Osteocyte (in vitro differentiated cells): ENCODE measurements at regions not wholly inside any gene's neighbourhood (a gene's known extent, or its start where the extent isn't known, plus 50 kb on each side); places are given as distances from the start of the nearest gene placed in this dataset.
"Not testable (repeated sequence)": the region's sequence is repeated elsewhere in the genome, so short reads cannot be mapped to it uniquely, and the experiment has no call there.

ENCODE experiments used
- DNase-seq: peaks from one replicate; pipeline ENCODE4 v3.0.0; 2021; ENCODE audit warnings: mixed read lengths; ENCODE audit not compliant: unreplicated experiment; ENCODE audit errors: extremely low spot score
- H3K27ac Mint-ChIP-seq: one replicate; pipeline ENCODE4 v1.8.0; 2021; ENCODE audit warnings: mild to moderate bottlenecking, mixed read lengths; ENCODE audit not compliant: unreplicated experiment
- H3K27me3 Mint-ChIP-seq: one replicate; pipeline ENCODE4 v1.8.0; 2021; ENCODE audit warnings: mixed read lengths; ENCODE audit not compliant: unreplicated experiment
- H3K36me3 Mint-ChIP-seq: one replicate; pipeline ENCODE4 v1.8.0; 2021; ENCODE audit warnings: mixed read lengths; ENCODE audit not compliant: unreplicated experiment
- H3K4me1 Mint-ChIP-seq: one replicate; pipeline ENCODE4 v1.8.0; 2021; ENCODE audit warnings: mixed read lengths; ENCODE audit not compliant: unreplicated experiment
- H3K4me3 Mint-ChIP-seq: one replicate; pipeline ENCODE4 v1.8.0; 2021; ENCODE audit warnings: mild to moderate bottlenecking, moderate library complexity, mixed read lengths; ENCODE audit not compliant: unreplicated experiment
- H3K9me3 Mint-ChIP-seq: one replicate; pipeline ENCODE4 v1.8.0; 2021; ENCODE audit warnings: mixed read lengths; ENCODE audit not compliant: unreplicated experiment
- TF ChIP-seq, protein P1 (sequence below): fragments of 200-600 bp; sonication (generic); IDR thresholded peaks from 2 replicates; pipeline ENCODE4 v1.5.0; 2021; ENCODE audit warnings: antibody characterized with exemption, mild to moderate bottlenecking, moderate library complexity

DNA sequence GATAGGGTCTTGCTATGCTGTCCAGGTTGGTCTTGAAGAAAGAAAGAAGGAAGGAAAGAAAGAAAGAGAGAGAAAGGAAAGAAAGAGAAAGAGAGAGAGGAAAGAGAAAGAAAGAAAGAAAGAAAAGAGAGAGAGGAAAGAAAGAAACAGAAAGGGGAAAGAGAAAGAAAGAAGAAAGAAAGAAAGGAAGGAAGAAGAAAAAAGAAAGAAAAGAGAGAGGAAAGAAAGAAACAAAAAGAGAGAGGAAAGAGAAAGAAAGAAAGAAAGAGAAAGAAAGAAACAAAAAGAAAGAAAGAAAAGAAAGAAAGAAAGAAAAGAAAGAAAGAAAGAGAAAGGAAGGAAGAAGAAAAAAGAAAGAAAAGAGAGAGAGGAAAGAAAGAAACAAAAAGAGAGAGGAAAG, 95.8 kb upstream of the SHOX start:
- Mint-ChIP-seq H3K4me1 (no peaks in the 10 kb centered on the region), H3K4me3 (no peak overlapping the region), H3K27ac (no peak overlapping the region), H3K9me3 (no peaks in the 10 kb centered on the region), H3K36me3 (no peaks in the 10 kb centered on the region), H3K27me3 (no peaks in the 10 kb centered on the region)
- DNase-seq: no peak
- TF ChIP-seq, protein P1, sequence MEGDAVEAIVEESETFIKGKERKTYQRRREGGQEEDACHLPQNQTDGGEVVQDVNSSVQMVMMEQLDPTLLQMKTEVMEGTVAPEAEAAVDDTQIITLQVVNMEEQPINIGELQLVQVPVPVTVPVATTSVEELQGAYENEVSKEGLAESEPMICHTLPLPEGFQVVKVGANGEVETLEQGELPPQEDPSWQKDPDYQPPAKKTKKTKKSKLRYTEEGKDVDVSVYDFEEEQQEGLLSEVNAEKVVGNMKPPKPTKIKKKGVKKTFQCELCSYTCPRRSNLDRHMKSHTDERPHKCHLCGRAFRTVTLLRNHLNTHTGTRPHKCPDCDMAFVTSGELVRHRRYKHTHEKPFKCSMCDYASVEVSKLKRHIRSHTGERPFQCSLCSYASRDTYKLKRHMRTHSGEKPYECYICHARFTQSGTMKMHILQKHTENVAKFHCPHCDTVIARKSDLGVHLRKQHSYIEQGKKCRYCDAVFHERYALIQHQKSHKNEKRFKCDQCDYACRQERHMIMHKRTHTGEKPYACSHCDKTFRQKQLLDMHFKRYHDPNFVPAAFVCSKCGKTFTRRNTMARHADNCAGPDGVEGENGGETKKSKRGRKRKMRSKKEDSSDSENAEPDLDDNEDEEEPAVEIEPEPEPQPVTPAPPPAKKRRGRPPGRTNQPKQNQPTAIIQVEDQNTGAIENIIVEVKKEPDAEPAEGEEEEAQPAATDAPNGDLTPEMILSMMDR: no peak

DNA sequence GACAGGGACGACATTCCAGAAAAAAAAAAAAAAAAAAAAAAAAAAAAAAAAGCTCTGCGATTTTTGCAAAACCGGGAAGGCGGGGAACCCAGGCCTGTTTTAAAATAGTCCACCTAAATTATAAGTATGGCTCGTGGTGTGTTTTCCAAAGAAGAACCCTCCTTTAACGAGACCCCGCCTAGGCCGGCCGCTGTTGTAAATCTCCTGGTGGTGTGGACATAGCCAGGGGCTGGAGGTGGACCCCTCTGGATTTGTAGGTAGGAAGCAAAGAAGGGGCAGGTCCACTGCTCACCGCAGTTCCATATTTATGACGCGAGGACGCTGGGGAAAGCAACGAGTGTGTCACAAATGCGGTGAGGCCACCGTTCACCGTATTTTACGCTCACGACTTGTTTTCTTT, 94.0 kb upstream of the SHOX start:
- Mint-ChIP-seq H3K36me3 (no peaks in the 10 kb centered on the region), H3K27me3 (no peaks in the 10 kb centered on the region), H3K4me1 (no peaks in the 10 kb centered on the region), H3K9me3 (peaks cover 2% of the 10 kb centered on the region), H3K4me3 (no peak overlapping the region), H3K27ac (no peak overlapping the region)
- no peak for DNase-seq
- TF ChIP-seq, protein P1: no peak

DNA sequence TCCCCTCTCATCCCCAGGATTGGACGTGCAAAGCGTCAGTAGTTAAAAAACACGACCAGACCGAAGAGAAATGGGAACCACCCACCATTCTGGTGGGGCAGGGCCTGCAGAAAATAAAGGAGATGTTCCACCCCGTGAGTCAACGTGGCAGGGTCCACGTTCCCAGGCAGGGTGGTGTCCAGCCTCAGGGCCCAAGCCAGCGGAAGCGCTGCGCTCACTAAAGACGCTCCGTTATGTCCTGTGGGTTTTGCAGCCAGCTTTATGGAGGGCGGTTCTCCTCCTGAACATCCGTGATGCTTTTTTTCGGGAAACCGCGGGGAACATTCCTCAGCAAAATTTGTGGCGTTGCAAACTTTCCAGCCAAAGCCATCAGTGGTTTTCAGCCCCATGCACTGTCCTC, 93.4 kb upstream of the SHOX start:
- peaks cover 5% of the 10 kb centered on the region for H3K9me3 Mint-ChIP-seq
- H3K4me3 Mint-ChIP-seq: no peak overlapping the region
- no peaks in the 10 kb centered on the region for H3K4me1 Mint-ChIP-seq
- no peaks in the 10 kb centered on the region for H3K27me3 Mint-ChIP-seq
- H3K27ac Mint-ChIP-seq: no peak overlapping the region
- TF ChIP-seq, protein P1: no peak
- no peak for DNase-seq
- no peaks in the 10 kb centered on the region for H3K36me3 Mint-ChIP-seq

DNA sequence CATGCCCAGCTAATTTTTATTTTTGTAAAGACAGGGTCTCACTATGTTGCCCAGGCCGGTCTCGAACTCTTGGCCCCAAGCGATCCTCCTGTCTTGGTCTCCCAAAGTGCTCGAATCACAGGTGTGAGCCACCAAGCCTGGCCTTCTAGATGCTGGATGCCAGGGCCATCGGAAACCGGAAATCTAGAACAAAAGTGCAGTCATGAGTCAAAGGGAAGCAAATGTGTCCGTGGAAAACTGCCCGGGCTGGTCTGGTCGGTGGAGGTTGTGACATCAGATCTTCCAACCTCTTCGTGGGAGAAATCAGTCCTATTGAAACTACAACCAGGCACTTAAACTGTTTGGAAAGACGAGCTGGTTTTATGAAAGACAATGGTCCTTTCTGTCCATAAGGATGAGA, 92.3 kb upstream of the SHOX start:
- TF ChIP-seq, protein P1: no peak
- H3K27ac Mint-ChIP-seq: no peak overlapping the region
- no peaks in the 10 kb centered on the region for H3K4me1 Mint-ChIP-seq
- peaks cover 5% of the 10 kb centered on the region for H3K9me3 Mint-ChIP-seq
- DNase-seq: peak; percentile 71
- H3K4me3 Mint-ChIP-seq: no peak overlapping the region
- no peaks in the 10 kb centered on the region for H3K27me3 Mint-ChIP-seq
- H3K36me3 Mint-ChIP-seq: no peaks in the 10 kb centered on the region

DNA sequence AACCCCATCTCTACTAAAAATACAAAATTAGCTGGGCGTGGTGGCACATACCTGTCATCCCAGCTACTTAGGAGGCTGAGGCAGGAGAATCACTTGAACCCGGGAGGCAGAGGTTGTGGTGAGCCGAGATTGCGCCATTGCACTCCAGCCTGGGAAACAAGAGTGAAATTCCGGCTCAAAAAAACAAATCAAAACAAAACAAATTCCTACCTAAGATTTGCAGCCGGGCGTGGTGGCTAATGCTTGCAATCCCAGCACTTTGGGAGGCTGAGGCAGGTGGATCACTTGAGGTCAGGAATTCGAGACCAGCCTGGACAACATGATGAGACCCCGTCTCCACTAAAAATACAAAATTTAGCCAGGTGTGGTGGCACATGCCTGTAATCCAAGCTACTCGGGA, 89.6 kb upstream of the SHOX start:
- not testable (repeated sequence) for H3K4me3 Mint-ChIP-seq, DNase-seq, H3K4me1 Mint-ChIP-seq, H3K9me3 Mint-ChIP-seq, H3K36me3 Mint-ChIP-seq, H3K27me3 Mint-ChIP-seq, H3K27ac Mint-ChIP-seq

DNA sequence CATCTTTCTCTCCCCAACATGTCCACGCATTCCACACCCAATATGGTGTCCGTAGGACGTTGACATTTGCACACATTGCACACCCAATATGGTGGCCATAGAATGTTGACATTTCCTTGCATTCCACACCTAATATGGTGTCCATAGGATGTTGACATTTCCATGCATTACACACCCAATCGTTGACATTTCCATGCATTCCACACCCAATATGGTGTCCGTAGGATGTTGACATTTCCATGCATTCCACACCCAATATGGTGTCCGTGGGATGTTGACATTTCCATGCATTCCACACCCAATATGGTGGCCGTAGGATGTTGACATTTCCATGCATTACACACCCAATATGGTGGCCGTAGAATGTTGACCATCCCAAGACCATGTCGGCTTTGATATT, 88.4 kb upstream of the SHOX start:
- no peak overlapping the region for H3K27ac Mint-ChIP-seq

More for the DNA sequence above, 88.4 kb upstream of the SHOX start:
- Mint-ChIP-seq H3K27me3 (no peaks in the 10 kb centered on the region), H3K9me3 (peaks cover 8% of the 10 kb centered on the region), H3K4me1 (no peaks in the 10 kb centered on the region), H3K4me3 (no peak overlapping the region), H3K36me3 (no peaks in the 10 kb centered on the region)
- TF ChIP-seq, protein P1: no peak
- no peak for DNase-seq
